Trophoblast cell (in vitro differentiated cells and primary cell): ENCODE measurements at regions not wholly inside any gene's neighbourhood (a gene's known extent, or its start where the extent isn't known, plus 50 kb on each side); places are given as distances from the start of the nearest gene placed in this dataset.
A peak's percentile ranks its signal among the peaks of the same experiment; 100 is the strongest.
"Not testable (repeated sequence)": the region's sequence is repeated elsewhere in the genome, so short reads cannot be mapped to it uniquely, and the experiment has no call there.

Experiments
- DNase-seq, 2 donors: peaks; one replicate each; pipeline ENCODE4 v3.0.0-alpha.2; 2016
- H2AFZ ChIP-seq: 2 replicates; pipeline ENCODE4 v1.6.1; 2013; ENCODE audit warnings: low read length, moderate library complexity, mild to moderate bottlenecking; ENCODE audit not compliant: insufficient read depth, poor library complexity
- H2AK5ac ChIP-seq: 2 replicates; pipeline ENCODE4 v1.6.1; 2013; ENCODE audit warnings: mild to moderate bottlenecking, low read length
- H2BK120ac ChIP-seq: 2 replicates; pipeline ENCODE4 v1.6.1; 2013; ENCODE audit warnings: low read length, mild to moderate bottlenecking, moderate library complexity; ENCODE audit not compliant: insufficient read depth, poor library complexity
- H2BK12ac ChIP-seq: 2 replicates; pipeline ENCODE4 v1.6.1; 2013; ENCODE audit warnings: mild to moderate bottlenecking, low read length, moderate library complexity
- H2BK5ac ChIP-seq: 2 replicates; pipeline ENCODE4 v1.6.1; 2013; ENCODE audit warnings: low read length, low read depth, moderate library complexity, mild to moderate bottlenecking; ENCODE audit not compliant: poor library complexity
- H3K14ac ChIP-seq: 2 replicates; pipeline ENCODE4 v1.6.1; 2013; ENCODE audit warnings: mild to moderate bottlenecking, low read length
- H3K18ac ChIP-seq: 2 replicates; pipeline ENCODE4 v1.6.1; 2013; ENCODE audit warnings: mild to moderate bottlenecking, low read length
- H3K23ac ChIP-seq: 2 replicates; pipeline ENCODE4 v1.6.1; 2013; ENCODE audit warnings: low read length
- H3K27ac ChIP-seq: 2 replicates; pipeline ENCODE4 v1.5.1; 2013; ENCODE audit warnings: low read depth, mild to moderate bottlenecking, inconsistent platforms, low read length, moderate library complexity
- H3K27me3 ChIP-seq: 2 replicates; pipeline ENCODE4 v1.6.1; 2013; ENCODE audit warnings: inconsistent platforms, mild to moderate bottlenecking, low read length, moderate library complexity; ENCODE audit not compliant: insufficient read depth
- H3K36me3 ChIP-seq, 2 experiments: 1 replicate in 1 of 2; 2 replicates in 1 of 2; pipeline ENCODE4 v1.6.1; 2013; ENCODE audit warnings: low read length in 2 of 2, mild to moderate bottlenecking in 2 of 2, moderate library complexity in 1 of 2; ENCODE audit not compliant: insufficient read depth in 2 of 2, control insufficient read depth in 1 of 2
- H3K4ac ChIP-seq: 2 replicates; pipeline ENCODE4 v1.6.1; 2013; ENCODE audit warnings: low read depth, mild to moderate bottlenecking, low read length, moderate library complexity
- H3K4me1 ChIP-seq, 2 experiments: 1 replicate in 1 of 2; 2 replicates in 1 of 2; pipeline ENCODE4 v1.6.1; 2013; ENCODE audit warnings: low read length in 2 of 2, mild to moderate bottlenecking in 2 of 2, moderate library complexity in 1 of 2; ENCODE audit not compliant: insufficient read depth in 2 of 2, control insufficient read depth in 1 of 2
- H3K4me2 ChIP-seq: 2 replicates; pipeline ENCODE4 v1.6.1; 2013; ENCODE audit warnings: inconsistent platforms, mild to moderate bottlenecking, low read length, moderate library complexity
- H3K4me3 ChIP-seq: 2 replicates; pipeline ENCODE4 v1.5.1; 2013; ENCODE audit warnings: mild to moderate bottlenecking, low read depth, low read length, inconsistent platforms
- H3K79me1 ChIP-seq: one replicate; pipeline ENCODE4 v1.6.1; 2013; ENCODE audit warnings: low read length
- H3K79me2 ChIP-seq: 2 replicates; pipeline ENCODE4 v1.6.1; 2013; ENCODE audit warnings: low read length, mild to moderate bottlenecking; ENCODE audit not compliant: control insufficient read depth, insufficient read depth, poor library complexity
- H3K9ac ChIP-seq: 2 replicates; pipeline ENCODE4 v1.6.1; 2013; ENCODE audit warnings: mild to moderate bottlenecking, low read length
- H3K9me3 ChIP-seq: 2 replicates; pipeline ENCODE4 v1.6.1; 2013; ENCODE audit warnings: low read depth, mild to moderate bottlenecking, control low read depth, inconsistent platforms, low read length; ENCODE audit not compliant: insufficient read depth
- H4K12ac ChIP-seq: 2 replicates; pipeline ENCODE4 v1.6.1; 2013; ENCODE audit warnings: low read depth, mild to moderate bottlenecking, low read length, moderate library complexity
- H4K8ac ChIP-seq: 2 replicates; pipeline ENCODE4 v1.6.1; 2013; ENCODE audit warnings: low read depth, mild to moderate bottlenecking, low read length, moderate library complexity
- H4K91ac ChIP-seq: one replicate; pipeline ENCODE4 v1.6.1; 2013; ENCODE audit warnings: low read depth, mild to moderate bottlenecking, low read length, moderate library complexity
- WGBS: extraction: QIAGEN DNeasy Blood & Tissue Kit; methylation state at CpG from one replicate; pipeline ENCODE4 v1.1.7; 2013; ENCODE audit warnings: missing lambda C conversion rate; ENCODE audit not compliant: insufficient read length, insufficient coverage; ENCODE audit errors: extremely low coverage; 5-methylcytosine and 5-hydroxymethylcytosine counted together

- Histone ChIP-seq H3K36me3 (no peaks in the 10 kb centered on the region), H3K23ac (no peak overlapping the region), H4K91ac (no peak overlapping the region), H3K9ac (no peak overlapping the region), H3K9me3 (no peaks in the 10 kb centered on the region), H3K4me1 (no peaks in the 10 kb centered on the region), H3K4ac (no peak overlapping the region), H2BK5ac (no peak overlapping the region), H3K4me2 (no peak overlapping the region), H4K12ac (no peak overlapping the region), H2AK5ac (no peak overlapping the region), H3K79me1 (no peaks in the 10 kb centered on the region), H3K27ac (no peak overlapping the region), H2BK120ac (no peak overlapping the region), H2AFZ (no peak overlapping the region), H3K4me3 (no peak overlapping the region), H3K79me2 (no peaks in the 10 kb centered on the region), H3K14ac (no peak overlapping the region), H4K8ac (no peak overlapping the region), H3K27me3 (no peaks in the 10 kb centered on the region), H3K18ac (no peak overlapping the region), H2BK12ac (no peak overlapping the region)
- WGBS, result no CpG with 5 or more reads among the region's 3 CpGs
- no peak for DNase-seq
Observed at GRCh38 chr2:146709004-146709403, 1135.8 kb upstream of the ACVR2A start.

GRCh38 chr2:146701183-146701582 lies 1143.6 kb upstream of the ACVR2A start:
- Histone ChIP-seq H3K4ac (no peak overlapping the region), H2BK5ac (no peak overlapping the region), H3K4me3 (no peak overlapping the region), H2BK120ac (no peak overlapping the region), H3K36me3 (no peaks in the 10 kb centered on the region), H3K18ac (no peak overlapping the region), H3K14ac (no peak overlapping the region), H3K9me3 (peaks cover 7% of the 10 kb centered on the region), H3K79me1 (no peaks in the 10 kb centered on the region), H3K23ac (no peak overlapping the region), H3K9ac (no peak overlapping the region), H3K79me2 (no peaks in the 10 kb centered on the region), H2AFZ (no peak overlapping the region), H4K91ac (no peak overlapping the region), H2AK5ac (no peak overlapping the region), H3K4me2 (no peak overlapping the region), H3K27me3 (no peaks in the 10 kb centered on the region), H3K27ac (no peak overlapping the region), H4K8ac (no peak overlapping the region), H3K4me1 (no peaks in the 10 kb centered on the region), H2BK12ac (no peak overlapping the region), H4K12ac (no peak overlapping the region)
- WGBS, result no CpG with 5 or more reads among the region's 1 CpG
- no peak for DNase-seq

GRCh38 chr2:146697307-146697706 lies 1147.5 kb upstream of the ACVR2A start:
- Histone ChIP-seq H3K9ac (no peak overlapping the region), H3K23ac (no peak overlapping the region), H3K27ac (no peak overlapping the region), H4K12ac (no peak overlapping the region), H2AFZ (no peak overlapping the region), H3K36me3 (no peaks in the 10 kb centered on the region), H3K18ac (no peak overlapping the region), H4K8ac (no peak overlapping the region), H4K91ac (peak overlapping the region; percentile 2), H3K4ac (no peak overlapping the region), H2AK5ac (no peak overlapping the region), H3K14ac (no peak overlapping the region), H3K27me3 (no peaks in the 10 kb centered on the region), H3K4me2 (no peak overlapping the region), H3K4me3 (no peak overlapping the region), H3K9me3 (peaks cover 7% of the 10 kb centered on the region), H3K79me2 (no peaks in the 10 kb centered on the region), H2BK120ac (no peak overlapping the region), H3K79me1 (no peaks in the 10 kb centered on the region), H2BK12ac (no peak overlapping the region), H2BK5ac (no peak overlapping the region), H3K4me1 (no peaks in the 10 kb centered on the region)
- no peak for DNase-seq
- WGBS, result no CpG with 5 or more reads among the region's 1 CpG

- WGBS, result no CpG with 5 or more reads among the region's 3 CpGs
- not testable (repeated sequence) for H3K36me3 ChIP-seq
Observed at GRCh38 chr2:146696787-146697186, 1148.0 kb upstream of the ACVR2A start.

More at GRCh38 chr2:146696787-146697186, 1148.0 kb upstream of the ACVR2A start:
- H2BK12ac ChIP-seq, H4K8ac ChIP-seq, H3K14ac ChIP-seq, H3K27me3 ChIP-seq, H4K12ac ChIP-seq, H3K9ac ChIP-seq, H2AFZ ChIP-seq, H3K79me1 ChIP-seq, H3K4me2 ChIP-seq, H2BK5ac ChIP-seq, H3K4me1 ChIP-seq, H2AK5ac ChIP-seq, DNase-seq, H3K4me3 ChIP-seq, H3K18ac ChIP-seq, H3K79me2 ChIP-seq, H3K27ac ChIP-seq, H2BK120ac ChIP-seq, H3K9me3 ChIP-seq, H3K23ac ChIP-seq, H3K4ac ChIP-seq: not testable (repeated sequence)
- H4K91ac ChIP-seq, result peak overlapping the region; percentile 2
